IMR-90 (cell line): ENCODE measurements at regions not wholly inside any gene's neighbourhood (a gene's known extent, or its start where the extent isn't known, plus 50 kb on each side); places are given as distances from the start of the nearest gene placed in this dataset.

Source experiments
- ATAC-seq: fragments of 200-7000 bp; cut with Tn5 transposase; 2 replicates; pipeline ENCODE4 v1.9.1; 2020; ENCODE audit warnings: low read depth, mild to moderate bottlenecking, moderate library complexity
- BruUV-seq: library from RNA; stranded (reverse); fragments of 400-500 nt; replicated peaks from 2 replicates; lab custom pipeline; 2021; lab: Mats Ljungman, UMichigan
- CTCF ChIA-PET: fragments of 300-600 bp; formaldehyde crosslinking; extraction: SDS; loops from one replicate; lab custom pipeline; 2021; ENCODE audit warnings: antibody characterized with exemption; lab: Yijun Ruan, JAX
- POLR2A ChIA-PET: fragments of 300-600 bp; sonication (Branson Sonifier 250); formaldehyde crosslinking; loops from one replicate; lab custom pipeline; 2022; ENCODE audit warnings: antibody characterized with exemption; ENCODE audit not compliant: unreplicated experiment; lab: Charles Lee
- DNase-seq: peaks from one replicate; pipeline ENCODE4 v3.0.0; 2013
- H2AFZ ChIP-seq: replicated peaks from 2 replicates; pipeline ENCODE3; 2013; ENCODE audit warnings: low read length, mild to moderate bottlenecking; ENCODE audit not compliant: poor library complexity
- H2AK5ac ChIP-seq: 2 replicates; pipeline ENCODE4 v1.6.1; 2013; ENCODE audit warnings: low read depth, low read length, inconsistent platforms
- H2AK9ac ChIP-seq: replicated peaks from 2 replicates; pipeline ENCODE3; 2013; ENCODE audit warnings: mild to moderate bottlenecking, low read depth, low read length, moderate library complexity; ENCODE audit not compliant: poor library complexity
- H2BK120ac ChIP-seq: 2 replicates; pipeline ENCODE4 v1.6.1; 2013; ENCODE audit warnings: low read depth, low read length, inconsistent platforms
- H2BK15ac ChIP-seq: 3 replicates; pipeline ENCODE4 v1.6.1; 2013; ENCODE audit warnings: low read depth, low read length, inconsistent platforms
- H2BK20ac ChIP-seq: 2 replicates; pipeline ENCODE4 v1.6.1; 2013; ENCODE audit warnings: low read depth, mild to moderate bottlenecking, inconsistent platforms, low read length, moderate library complexity
- H2BK5ac ChIP-seq: 2 replicates; pipeline ENCODE4 v1.6.1; 2013; ENCODE audit warnings: mild to moderate bottlenecking, low read depth, low read length, inconsistent platforms; ENCODE audit not compliant: poor library complexity, severe bottlenecking
- H3K14ac ChIP-seq: replicated peaks from 2 replicates; pipeline ENCODE4 v1.6.1; 2013; ENCODE audit warnings: low read depth, low read length, inconsistent platforms
- H3K18ac ChIP-seq: 2 replicates; pipeline ENCODE4 v1.6.1; 2013; ENCODE audit warnings: low read depth, low read length, control low read depth
- H3K23ac ChIP-seq: 2 replicates; pipeline ENCODE4 v1.6.1; 2013; ENCODE audit warnings: low read depth, low read length, inconsistent platforms
- H3K27ac ChIP-seq: 2 replicates; pipeline ENCODE4 v1.5.1; 2013; ENCODE audit warnings: mild to moderate bottlenecking, control low read depth, low read length; ENCODE audit not compliant: insufficient read depth
- H3K27me3 ChIP-seq: 2 replicates; pipeline ENCODE4 v1.6.1; 2013; ENCODE audit warnings: low read length; ENCODE audit not compliant: control insufficient read depth, insufficient read depth
- H3K36me3 ChIP-seq: 2 replicates; pipeline ENCODE4 v1.6.1; 2013; ENCODE audit warnings: low read length, mixed read lengths; ENCODE audit not compliant: control insufficient read depth, insufficient read depth
- H3K4ac ChIP-seq: 2 replicates; pipeline ENCODE4 v1.6.1; 2013; ENCODE audit warnings: low read depth, low read length, inconsistent platforms
- H3K4me1 ChIP-seq: 2 replicates; pipeline ENCODE4 v1.6.1; 2013; ENCODE audit warnings: low read length, mixed read lengths; ENCODE audit not compliant: control insufficient read depth, insufficient read depth
- H3K4me2 ChIP-seq: 2 replicates; pipeline ENCODE4 v1.6.1; 2013; ENCODE audit warnings: low read depth, mild to moderate bottlenecking, control low read depth, low read length, moderate library complexity
- H3K4me3 ChIP-seq: 2 replicates; pipeline ENCODE4 v1.5.1; 2013; ENCODE audit warnings: low read depth, mild to moderate bottlenecking, control low read depth, low read length, moderate library complexity; ENCODE audit not compliant: insufficient read depth
- H3K56ac ChIP-seq: 2 replicates; pipeline ENCODE4 v1.6.1; 2013; ENCODE audit warnings: low read length, inconsistent platforms; ENCODE audit not compliant: insufficient read depth; ENCODE audit errors: extremely low read depth
- H3K79me1 ChIP-seq, 2 experiments: 2 replicates each; pipeline ENCODE4 v1.6.1; 2013; ENCODE audit warnings: low read length in 2 of 2, inconsistent platforms in 1 of 2, low read depth in 1 of 2
- H3K9ac ChIP-seq: 2 replicates; pipeline ENCODE4 v1.6.1; 2013; ENCODE audit warnings: low read depth, low read length, control low read depth
- H3K9me1 ChIP-seq: 2 replicates; pipeline ENCODE4 v1.6.1; 2013; ENCODE audit warnings: low read length, inconsistent platforms; ENCODE audit not compliant: insufficient read depth
- H3K9me3 ChIP-seq: 2 replicates; pipeline ENCODE4 v1.6.1; 2013; ENCODE audit warnings: low read length; ENCODE audit not compliant: control insufficient read depth, insufficient read depth
- H4K20me1 ChIP-seq: 2 replicates; pipeline ENCODE4 v1.6.1; 2013; ENCODE audit warnings: low read length, inconsistent platforms; ENCODE audit not compliant: insufficient read depth
- H4K5ac ChIP-seq: 2 replicates; pipeline ENCODE4 v1.6.1; 2013; ENCODE audit warnings: mild to moderate bottlenecking, low read depth, low read length, control low read depth
- H4K8ac ChIP-seq, 2 experiments: 2 replicates each; pipeline ENCODE4 v1.6.1; 2013; ENCODE audit warnings: low read depth in 2 of 2, low read length in 2 of 2, control low read depth in 1 of 2, inconsistent platforms in 1 of 2
- H4K91ac ChIP-seq: 2 replicates; pipeline ENCODE4 v1.6.1; 2013; ENCODE audit warnings: low read depth, low read length, inconsistent platforms; ENCODE audit not compliant: insufficient read depth
- MXI1 ChIP-seq: IDR thresholded peaks from 2 replicates; pipeline ENCODE4 v1.6.1; 2012; ENCODE audit warnings: low read depth, mild to moderate bottlenecking, low read length, moderate library complexity, borderline replicate concordance
- RAD21 ChIP-seq: IDR thresholded peaks from 2 replicates; pipeline ENCODE4 v1.6.1; 2012; ENCODE audit warnings: low read length, improper control_type of control experiment
- SMC3 ChIP-seq: fragments of 150-350 bp; IDR thresholded peaks from 2 replicates; pipeline ENCODE4 v1.6.1; 2016; ENCODE audit warnings: low read depth, mild to moderate bottlenecking, antibody characterized with exemption, low read length, moderate library complexity
- WGBS, 2 experiments: methylation state at CpG; one replicate each; pipeline versions ENCODE4 v1.1.5 to v1.1.7; 2013; ENCODE audit warnings: missing lambda C conversion rate in 2 of 2; ENCODE audit not compliant: insufficient read length in 1 of 2; ENCODE audit errors: extremely low coverage in 2 of 2; 5-methylcytosine and 5-hydroxymethylcytosine counted together
- dilution Hi-C: fragments of 300-500 bp; cut with HindIII; formaldehyde crosslinking; loops from one replicate; pipeline ENCODE4 v1.14.3; 2018; ENCODE audit warnings: low sequenced_read_pairs; ENCODE audit not compliant: unreplicated experiment
- in situ Hi-C: fragments of 300-500 bp; cut with MboI; formaldehyde crosslinking; loops from 3 replicates; pipeline ENCODE4 v1.14.3; 2019; ENCODE audit warnings: low sequenced_read_pairs, inconsistent platforms, mixed read lengths
- intact Hi-C: fragments of 100-400 bp; cut with micrococcal nuclease; formaldehyde crosslinking; loops from 2 replicates; pipeline ENCODE4 v1.10.0; 2022
- TF ChIP-seq, protein P1 (sequence below): conservative IDR thresholded peaks from 2 replicates; pipeline ENCODE4 v1.5.1; 2012; ENCODE audit warnings: mild to moderate bottlenecking, low read depth, low read length, improper control_type of control experiment

DNA sequence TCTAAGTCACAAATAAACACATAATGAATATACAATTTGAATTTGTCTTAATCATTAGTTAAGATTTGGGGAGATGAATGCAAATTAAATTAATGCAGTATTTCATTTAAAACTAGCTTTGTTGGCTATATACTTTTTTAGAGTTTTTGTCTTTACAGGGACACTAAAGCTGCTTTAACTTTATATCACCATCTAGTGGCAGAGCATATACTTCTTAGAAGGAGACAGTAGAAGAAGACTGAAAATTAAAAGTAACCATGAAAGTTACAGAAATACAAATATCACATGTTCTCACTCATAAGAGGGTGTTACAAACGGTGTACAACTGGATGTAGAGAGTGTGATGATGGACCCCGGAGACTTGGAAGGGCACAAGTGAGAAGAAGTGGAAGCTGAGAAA is 268.3 kb upstream of the NETO1 start:
- Histone ChIP-seq H2AK9ac (no peak overlapping the region), H3K4ac (no peak overlapping the region), H3K4me3 (no peak overlapping the region), H4K5ac (no peak overlapping the region), H2AFZ (peak overlapping the region; percentile 58), H4K8ac (no peak overlapping the region; a peak in 1 of 4 replicates), H3K27ac (no peak overlapping the region), H3K9ac (no peak overlapping the region), H2BK15ac (no peak overlapping the region), H4K91ac (no peak overlapping the region), H2BK20ac (no peak overlapping the region), H3K79me1 (no peaks in the 10 kb centered on the region), H3K14ac (no peak overlapping the region), H4K20me1 (no peaks in the 10 kb centered on the region), H2AK5ac (no peak overlapping the region), H3K27me3 (no peaks in the 10 kb centered on the region), H2BK120ac (no peak overlapping the region), H3K18ac (no peak overlapping the region), H3K36me3 (no peaks in the 10 kb centered on the region), H3K4me1 (no peaks in the 10 kb centered on the region), H2BK5ac (no peak overlapping the region), H3K9me1 (no peaks in the 10 kb centered on the region), H3K23ac (no peak overlapping the region), H3K56ac (no peak overlapping the region), H3K9me3 (no peaks in the 10 kb centered on the region), H3K4me2 (no peak overlapping the region)
- no CpG with 5 or more reads among the region's 2 CpGs for WGBS, 2 experiments
- no peak for TF ChIP-seq MXI1
- TF ChIP-seq, protein P1, sequence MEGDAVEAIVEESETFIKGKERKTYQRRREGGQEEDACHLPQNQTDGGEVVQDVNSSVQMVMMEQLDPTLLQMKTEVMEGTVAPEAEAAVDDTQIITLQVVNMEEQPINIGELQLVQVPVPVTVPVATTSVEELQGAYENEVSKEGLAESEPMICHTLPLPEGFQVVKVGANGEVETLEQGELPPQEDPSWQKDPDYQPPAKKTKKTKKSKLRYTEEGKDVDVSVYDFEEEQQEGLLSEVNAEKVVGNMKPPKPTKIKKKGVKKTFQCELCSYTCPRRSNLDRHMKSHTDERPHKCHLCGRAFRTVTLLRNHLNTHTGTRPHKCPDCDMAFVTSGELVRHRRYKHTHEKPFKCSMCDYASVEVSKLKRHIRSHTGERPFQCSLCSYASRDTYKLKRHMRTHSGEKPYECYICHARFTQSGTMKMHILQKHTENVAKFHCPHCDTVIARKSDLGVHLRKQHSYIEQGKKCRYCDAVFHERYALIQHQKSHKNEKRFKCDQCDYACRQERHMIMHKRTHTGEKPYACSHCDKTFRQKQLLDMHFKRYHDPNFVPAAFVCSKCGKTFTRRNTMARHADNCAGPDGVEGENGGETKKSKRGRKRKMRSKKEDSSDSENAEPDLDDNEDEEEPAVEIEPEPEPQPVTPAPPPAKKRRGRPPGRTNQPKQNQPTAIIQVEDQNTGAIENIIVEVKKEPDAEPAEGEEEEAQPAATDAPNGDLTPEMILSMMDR = peak; percentile 37; the same call in 1 of the 2 replicates
- 0 out of 2 replicates have a peak, but pooled peaks have one; percentile 22 for TF ChIP-seq SMC3
- peak; percentile 28; the same call in 1 of the 2 replicates for TF ChIP-seq RAD21
- ChIA-PET POLR2A (no interaction called here), CTCF (interaction anchor here (0.7 to 2.0 kb wide), 9 partner anchors 10 to 1651 kb away, joined by 3 to 11 read pairs (median 4); no protein-coding TSS in a partner anchor)
- in situ Hi-C loops (no loop called here), intact Hi-C loops (loop anchor here (2.0 to 10.0 kb wide), 2 partner anchors 373 to 979 kb away; no protein-coding TSS in a partner anchor), dilution Hi-C loops (no loop called here)
- ATAC-seq = peak; percentile 56; the same call in 1 of the 2 replicates
- no TSS peak for BruUV-seq
- DNase-seq = no peak
